Ishikawa (cell line): ENCODE measurements at regions not wholly inside any gene's neighbourhood (a gene's known extent, or its start where the extent isn't known, plus 50 kb on each side); places are given as distances from the start of the nearest gene placed in this dataset.

Experiments
- CEBPB ChIP-seq: IDR thresholded peaks from 2 replicates; pipeline ENCODE4 v1.6.1; 2012
- CREB1 ChIP-seq: IDR thresholded peaks from 2 replicates; pipeline ENCODE4 v1.6.1; 2012; ENCODE audit warnings: low read depth
- EGR1 ChIP-seq: IDR thresholded peaks from 2 replicates; pipeline ENCODE4 v1.6.1; 2012
- EP300 ChIP-seq: IDR thresholded peaks from 2 replicates; pipeline ENCODE4 v1.6.1; 2012; ENCODE audit warnings: borderline replicate concordance
- FOXM1 ChIP-seq: IDR thresholded peaks from 2 replicates; pipeline ENCODE4 v1.6.1; 2012; ENCODE audit warnings: low read depth, borderline replicate concordance
- MAX ChIP-seq: IDR thresholded peaks from 2 replicates; pipeline ENCODE4 v1.6.1; 2012
- NFIC ChIP-seq: IDR thresholded peaks from 2 replicates; pipeline ENCODE4 v1.6.1; 2012
- RAD21 ChIP-seq: IDR thresholded peaks from 2 replicates; pipeline ENCODE4 v1.6.1; 2012; ENCODE audit warnings: low read depth
- REST ChIP-seq: IDR thresholded peaks from 2 replicates; pipeline ENCODE4 v1.6.1; 2012; ENCODE audit warnings: low read depth, mild to moderate bottlenecking
- TAF1 ChIP-seq: IDR thresholded peaks from 2 replicates; pipeline ENCODE4 v1.6.1; 2012; ENCODE audit warnings: low read depth, mild to moderate bottlenecking
- TCF12 ChIP-seq: IDR thresholded peaks from 2 replicates; pipeline ENCODE4 v1.6.1; 2012; ENCODE audit warnings: low read depth
- TEAD4 ChIP-seq: IDR thresholded peaks from 2 replicates; pipeline ENCODE4 v1.6.1; 2012
- USF1 ChIP-seq: IDR thresholded peaks from 2 replicates; pipeline ENCODE4 v1.6.1; 2012
- YY1 ChIP-seq: IDR thresholded peaks from 2 replicates; pipeline ENCODE4 v1.6.1; 2012; ENCODE audit warnings: low read depth
- ZBTB7A ChIP-seq: IDR thresholded peaks from 2 replicates; pipeline ENCODE4 v1.6.1; 2012; ENCODE audit warnings: low read depth

- TF ChIP-seq ZBTB7A (no peak), USF1 (no peak), TAF1 (no peak), NFIC (no peak), RAD21 (no peak), TEAD4 (no peak), EP300 (no peak), TCF12 (no peak), EGR1 (no peak), REST (no peak)
Measured at GRCh38 chr2:19786408-19787058, 115.2 kb downstream of the TTC32 start.

GRCh38 chr2:19785867-19786266 is 115.9 kb downstream of the TTC32 start:
- TF ChIP-seq TAF1 = no peak
- TF ChIP-seq RAD21 = no peak
- TF ChIP-seq TEAD4 = no peak
- no peak for TF ChIP-seq CREB1
- TF ChIP-seq REST = no peak
- TF ChIP-seq MAX = no peak
- no peak for TF ChIP-seq CEBPB
- no peak for TF ChIP-seq TCF12
- TF ChIP-seq FOXM1 = no peak
- TF ChIP-seq USF1 = no peak
- no peak for TF ChIP-seq ZBTB7A

GRCh38 chr2:19785447-19785846 is 116.3 kb downstream of the TTC32 start:
- TF ChIP-seq YY1 (no peak), REST (no peak), TAF1 (no peak), USF1 (no peak), RAD21 (no peak), MAX (no peak), CREB1 (no peak), TCF12 (no peak), NFIC (no peak)

GRCh38 chr2:19784456-19784855 is 117.3 kb downstream of the TTC32 start:
- no peak for TF ChIP-seq CEBPB
- no peak for TF ChIP-seq RAD21
- no peak for TF ChIP-seq MAX
- TF ChIP-seq YY1 = no peak
- TF ChIP-seq TCF12 = no peak
- TF ChIP-seq USF1 = no peak
- TF ChIP-seq EGR1 = no peak
